GM19324 (cell line): ENCODE measurements at regions not wholly inside any gene's neighbourhood (a gene's known extent, or its start where the extent isn't known, plus 50 kb on each side); places are given as distances from the start of the nearest gene placed in this dataset.

Experiments used
- ATAC-seq: cut with Tn5 transposase; IDR thresholded peaks from one replicate; pipeline ENCODE4 v1.9.1; 2021; ENCODE audit warnings: mild to moderate bottlenecking, moderate library complexity; ENCODE audit not compliant: unreplicated experiment, low FRiP score

DNA sequence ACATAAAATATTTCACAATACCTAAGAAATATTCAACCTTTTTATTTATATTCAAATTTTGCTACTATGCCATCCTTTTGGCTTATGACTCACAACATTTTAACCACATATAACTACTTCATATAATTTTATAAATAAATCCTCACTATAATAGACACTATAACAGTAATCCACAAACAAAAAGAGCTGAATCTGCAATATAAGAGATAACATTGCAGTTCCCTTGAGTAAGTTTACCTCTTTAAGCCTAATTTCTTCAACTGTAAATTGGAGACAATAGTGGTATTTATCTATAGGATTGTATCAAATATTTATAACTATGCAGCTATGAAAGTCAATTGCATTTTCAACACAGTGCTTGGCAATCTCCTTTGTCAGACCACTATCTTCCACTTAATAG is 1084.5 kb downstream of the NR2F1-AS1 start:
- no peak for ATAC-seq

DNA sequence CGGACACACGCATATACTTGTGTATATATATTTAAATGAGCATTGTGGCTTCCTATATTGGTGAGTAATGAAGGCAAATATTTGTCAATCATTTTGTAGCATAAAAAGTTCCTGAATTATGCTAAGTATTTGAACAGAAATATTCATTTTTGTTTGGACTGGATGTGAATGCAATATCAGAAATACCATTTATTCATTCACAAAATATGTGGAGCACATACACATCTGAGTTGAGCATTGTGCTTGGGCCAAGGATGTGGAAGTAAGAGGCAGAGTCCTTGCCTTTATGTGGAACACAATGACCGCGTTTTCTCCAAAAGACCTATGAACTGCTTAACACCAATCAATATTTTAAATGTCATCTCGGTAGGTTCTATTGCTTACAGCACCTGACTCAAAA is 1086.5 kb downstream of the NR2F1-AS1 start:
- ATAC-seq = no peak

DNA sequence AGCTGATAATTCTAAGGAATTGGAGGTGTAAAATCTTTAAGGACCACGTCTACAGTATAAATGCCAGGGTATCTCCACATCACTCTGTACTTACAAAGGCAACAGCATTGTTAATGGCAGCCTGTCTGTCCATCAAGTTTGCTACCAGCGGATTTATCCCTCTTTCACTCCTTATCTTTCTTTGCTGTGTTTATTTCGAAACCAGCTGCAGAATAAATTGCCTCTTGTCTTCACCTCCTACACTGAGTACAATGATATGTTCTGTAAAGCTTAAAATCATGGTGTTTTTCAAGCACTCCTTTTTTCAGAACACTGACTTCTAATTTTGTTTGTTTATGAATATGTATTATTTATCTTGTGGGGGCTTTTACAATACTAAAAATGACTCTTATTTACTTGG is 1088.1 kb downstream of the NR2F1-AS1 start:
- ATAC-seq = no peak

DNA sequence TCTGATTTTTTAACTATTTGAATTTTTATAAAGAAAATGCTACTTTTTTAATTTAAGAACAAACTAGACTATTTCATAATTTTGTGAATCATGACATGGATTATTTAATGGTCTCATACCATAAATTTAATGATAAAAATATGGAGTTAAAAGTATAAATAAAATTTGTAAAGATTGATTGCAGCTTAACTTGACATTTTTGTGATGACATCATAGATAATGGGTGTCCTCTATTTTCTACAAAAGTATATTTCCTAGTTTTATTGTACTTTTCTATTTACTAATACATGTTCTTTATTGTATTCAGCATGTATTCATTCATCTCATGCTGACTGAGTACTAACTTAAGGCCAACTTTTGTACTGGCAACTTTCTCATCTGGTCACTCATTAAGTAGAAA is 1096.5 kb downstream of the NR2F1-AS1 start:
- ATAC-seq = no peak

DNA sequence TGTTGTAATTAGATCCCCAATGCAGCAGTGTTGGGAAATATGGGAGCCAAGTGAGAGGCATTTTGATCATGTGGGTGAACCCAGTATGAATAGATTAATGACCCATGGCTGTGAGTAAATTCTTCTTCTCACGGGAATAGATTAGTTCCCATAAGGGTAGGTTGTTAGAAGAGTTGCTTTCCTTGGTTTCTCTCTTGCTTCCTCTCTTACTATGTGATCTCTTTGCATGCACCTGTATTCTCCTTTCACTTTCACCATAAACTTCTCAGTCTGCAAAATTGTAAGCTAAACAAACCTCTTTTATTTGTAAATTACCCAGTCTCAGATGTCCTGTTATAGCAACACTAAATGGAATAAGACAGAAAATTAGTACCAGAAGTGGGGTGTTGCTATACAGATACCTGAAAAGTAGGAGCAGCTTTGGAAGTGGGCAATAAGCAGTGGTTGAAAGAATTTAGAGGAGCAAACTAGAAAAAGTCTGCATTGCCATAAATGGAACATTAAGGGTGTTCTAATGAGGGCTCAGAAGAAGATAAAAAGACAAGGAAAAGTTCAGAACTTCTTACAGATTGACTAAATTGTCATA is 1090.0 kb upstream of the ARRDC3 start:
- ATAC-seq = no peak

DNA sequence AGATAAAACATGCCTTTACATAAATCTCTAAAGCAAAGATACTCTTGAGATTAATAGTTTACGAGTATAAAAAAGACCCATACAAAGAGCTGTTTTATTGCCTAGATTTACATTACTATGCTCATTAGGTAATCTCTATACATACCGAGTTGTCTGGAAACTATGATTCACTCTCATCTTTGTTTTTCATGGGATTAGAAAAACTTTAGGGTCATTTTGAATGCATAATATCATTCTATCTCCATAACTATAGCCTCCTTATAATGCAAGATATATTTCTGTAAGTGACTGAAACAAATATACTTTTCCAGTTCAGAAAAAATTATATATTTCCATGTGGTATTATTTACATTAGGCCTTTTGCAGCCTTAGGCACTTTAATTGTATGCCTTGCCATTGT is 1088.7 kb upstream of the ARRDC3 start:
- no peak for ATAC-seq

DNA sequence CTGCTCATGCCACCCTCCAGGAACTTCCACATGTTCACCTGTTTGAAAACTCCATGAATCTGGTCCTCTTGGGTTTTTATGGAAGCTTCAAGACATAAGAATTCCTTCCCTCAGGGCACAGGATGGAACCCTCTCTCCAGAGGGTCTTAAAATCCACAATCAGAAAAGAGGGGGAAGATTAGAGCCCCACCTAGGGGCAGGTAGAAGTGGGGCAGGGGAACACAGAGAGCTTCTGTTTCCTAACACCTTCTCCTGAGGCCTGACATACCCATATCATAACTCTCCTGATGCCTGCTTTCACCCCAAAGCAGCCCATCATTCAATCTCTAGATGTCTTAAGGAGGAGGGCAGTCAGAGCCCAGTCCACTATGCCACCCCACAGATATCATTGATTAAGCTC is 1087.7 kb upstream of the ARRDC3 start:
- no peak for ATAC-seq

DNA sequence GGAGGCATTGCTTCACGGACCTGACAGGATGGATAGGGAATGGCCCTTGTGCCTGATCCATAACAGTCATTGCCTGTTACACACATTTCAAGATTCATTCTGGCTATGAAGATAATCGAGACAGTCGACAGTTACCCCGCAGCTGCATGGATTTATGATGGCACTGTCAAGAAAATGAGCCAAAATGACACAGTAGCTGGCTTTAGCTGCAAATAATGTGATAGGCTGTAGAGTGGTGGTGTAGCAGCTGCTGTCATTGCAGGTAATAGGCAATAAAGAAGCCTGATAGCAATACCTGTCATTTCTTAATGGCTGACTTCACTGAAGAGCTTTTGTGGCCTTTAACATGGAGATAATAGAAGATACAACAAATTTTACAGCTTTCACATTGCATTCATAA is 1085.2 kb upstream of the ARRDC3 start:
- no peak for ATAC-seq

DNA sequence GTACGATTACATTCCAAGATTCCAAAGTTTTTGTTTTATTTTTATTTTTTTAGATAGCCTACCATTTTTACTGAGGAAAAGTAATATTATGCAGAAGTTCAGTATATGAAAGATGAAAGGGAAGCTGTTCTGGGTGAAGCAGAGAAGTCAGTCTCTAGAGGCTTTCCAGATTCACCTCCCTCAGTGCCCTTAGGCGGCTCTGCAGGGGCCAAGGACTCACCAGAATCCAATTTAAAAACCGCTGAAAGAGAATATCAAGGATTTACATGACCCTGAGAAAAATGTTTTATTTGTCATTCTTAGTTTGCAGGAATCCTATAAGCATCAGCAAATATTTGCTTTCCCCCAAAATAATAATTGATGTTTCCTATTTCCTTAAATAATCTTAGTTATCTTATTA is 1084.6 kb upstream of the ARRDC3 start:
- no peak for ATAC-seq

DNA sequence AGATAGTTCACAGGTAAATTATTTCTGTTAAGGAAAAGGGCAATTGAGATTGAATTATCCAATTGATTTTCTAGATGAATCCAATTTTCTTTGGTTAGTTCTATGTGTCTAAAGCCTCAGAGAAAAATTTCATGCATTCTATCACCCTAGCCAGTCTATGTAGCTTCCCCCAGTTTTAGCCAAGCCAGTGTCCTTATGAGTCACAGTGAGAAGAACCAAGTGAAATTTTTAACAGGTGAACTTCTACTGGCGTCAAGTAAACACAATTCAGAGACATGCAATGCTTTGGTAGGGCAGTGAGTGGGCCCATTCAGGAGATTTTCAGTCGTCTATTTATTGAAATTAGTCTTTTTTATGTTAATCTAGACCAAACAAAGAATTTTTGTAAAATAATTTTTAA is 1077.4 kb upstream of the ARRDC3 start:
- no peak for ATAC-seq

DNA sequence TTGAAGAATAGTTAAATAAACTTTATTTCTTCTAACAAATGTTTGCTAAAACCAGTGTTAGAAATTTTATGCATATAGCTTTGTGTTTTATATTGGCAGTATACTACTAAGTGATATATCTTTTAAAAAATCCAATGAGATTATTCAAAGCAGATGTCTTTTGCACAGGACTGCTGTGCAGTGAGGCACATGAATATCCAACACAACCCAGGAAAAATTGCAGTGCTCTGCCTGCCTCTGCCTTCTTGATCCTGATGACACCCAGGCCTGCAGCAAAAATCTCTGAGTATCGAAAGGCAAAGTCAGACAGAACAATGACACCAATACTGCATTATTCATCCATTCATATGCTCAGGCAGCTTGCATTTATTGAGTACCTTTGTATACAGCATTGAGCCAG is 1076.5 kb upstream of the ARRDC3 start:
- no peak for ATAC-seq

DNA sequence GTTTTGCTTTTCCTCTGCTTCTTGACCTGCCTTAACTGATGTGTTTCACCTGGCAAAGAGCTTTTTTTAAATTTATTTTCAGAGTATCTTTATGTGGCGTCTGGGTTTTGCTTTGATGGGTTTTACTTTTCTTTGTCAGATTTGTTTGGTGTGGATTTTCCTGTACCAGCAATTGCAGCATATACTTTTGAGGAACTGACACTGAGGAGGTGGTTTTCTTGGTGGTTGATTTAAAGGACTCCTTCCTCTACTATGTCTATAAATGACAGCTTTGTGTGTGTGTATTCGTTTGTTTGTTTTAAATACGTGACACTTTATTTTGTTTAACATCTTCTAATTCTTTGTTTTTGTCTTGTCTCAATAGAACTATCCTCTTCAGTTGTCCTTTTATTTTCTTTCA is 1071.9 kb upstream of the ARRDC3 start:
- ATAC-seq = no peak

DNA sequence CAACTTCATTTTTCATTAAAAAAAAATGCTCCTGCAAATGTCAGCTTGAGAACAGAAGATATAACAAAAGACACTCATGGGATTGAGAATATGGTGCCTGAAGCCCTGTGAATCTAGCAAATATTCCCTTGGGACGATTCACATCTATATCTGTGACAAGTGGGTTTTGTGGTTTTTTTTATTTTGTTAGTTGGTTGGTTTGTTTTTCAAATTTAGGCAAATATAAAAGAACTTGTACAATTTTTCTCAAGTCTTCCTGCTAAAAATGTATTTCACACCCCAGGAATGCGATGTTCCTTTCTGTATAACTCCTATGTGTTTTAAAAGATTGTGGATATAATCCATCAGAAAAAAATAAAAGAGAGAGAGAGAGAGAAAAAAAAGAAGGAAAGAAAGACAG is 1061.8 kb upstream of the ARRDC3 start:
- ATAC-seq = no peak

DNA sequence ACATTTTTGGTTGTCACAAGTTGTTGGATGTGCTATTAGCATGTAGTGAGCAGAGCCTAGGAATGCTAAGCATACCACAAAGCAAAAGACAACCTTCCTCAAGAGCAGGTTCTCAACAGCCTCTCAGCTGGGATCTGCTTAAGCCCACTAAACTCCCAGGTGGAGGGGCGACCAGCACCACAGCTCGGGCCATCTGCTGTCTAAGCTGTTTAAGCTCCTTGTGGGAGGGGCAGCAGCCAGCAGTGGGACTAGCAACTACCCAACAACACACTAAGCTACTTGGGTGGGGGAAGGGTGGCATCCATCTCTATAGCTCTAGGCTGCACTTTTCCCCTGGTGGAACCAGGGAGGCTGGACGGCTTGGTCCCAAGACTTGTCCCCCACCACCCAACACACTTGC is 1052.7 kb upstream of the ARRDC3 start:
- no peak for ATAC-seq

DNA sequence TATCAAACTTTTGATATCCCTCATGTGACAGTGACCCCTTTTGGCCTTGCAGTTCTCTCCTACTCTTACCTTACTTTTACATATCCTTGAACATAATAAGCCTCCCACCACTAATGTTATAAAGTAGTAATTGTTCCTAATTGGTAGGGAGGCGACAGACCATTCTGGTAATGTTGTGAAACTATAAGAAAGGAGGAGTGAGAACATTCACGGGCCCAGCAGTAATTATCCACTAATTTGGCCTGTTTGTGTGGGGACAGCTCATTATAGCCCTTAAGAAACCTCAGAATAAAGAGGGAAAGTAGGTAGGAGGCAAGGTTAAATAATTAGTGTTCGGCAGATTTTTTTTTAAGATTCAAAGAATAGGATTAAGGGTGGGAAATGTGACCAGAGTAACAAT is 1046.5 kb upstream of the ARRDC3 start:
- no peak for ATAC-seq

DNA sequence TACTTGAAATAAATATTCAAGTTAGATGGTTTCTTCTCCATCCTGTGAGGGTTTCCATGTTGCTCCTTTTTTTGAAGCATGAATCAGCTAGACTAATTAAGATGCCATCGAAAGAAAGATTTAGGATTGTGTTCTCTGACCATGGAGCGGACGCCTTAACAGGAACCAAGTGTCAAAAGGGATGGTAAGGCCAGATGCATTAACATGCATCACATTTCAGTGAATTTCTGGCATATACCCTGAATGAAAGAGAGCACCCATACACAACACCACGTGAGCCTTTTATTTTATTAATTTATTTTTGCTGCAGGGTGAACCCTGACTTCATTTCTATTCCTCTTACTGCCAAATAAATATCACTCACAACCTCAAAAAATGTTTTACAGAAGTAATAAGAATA is 1045.3 kb upstream of the ARRDC3 start:
- ATAC-seq = no peak

DNA sequence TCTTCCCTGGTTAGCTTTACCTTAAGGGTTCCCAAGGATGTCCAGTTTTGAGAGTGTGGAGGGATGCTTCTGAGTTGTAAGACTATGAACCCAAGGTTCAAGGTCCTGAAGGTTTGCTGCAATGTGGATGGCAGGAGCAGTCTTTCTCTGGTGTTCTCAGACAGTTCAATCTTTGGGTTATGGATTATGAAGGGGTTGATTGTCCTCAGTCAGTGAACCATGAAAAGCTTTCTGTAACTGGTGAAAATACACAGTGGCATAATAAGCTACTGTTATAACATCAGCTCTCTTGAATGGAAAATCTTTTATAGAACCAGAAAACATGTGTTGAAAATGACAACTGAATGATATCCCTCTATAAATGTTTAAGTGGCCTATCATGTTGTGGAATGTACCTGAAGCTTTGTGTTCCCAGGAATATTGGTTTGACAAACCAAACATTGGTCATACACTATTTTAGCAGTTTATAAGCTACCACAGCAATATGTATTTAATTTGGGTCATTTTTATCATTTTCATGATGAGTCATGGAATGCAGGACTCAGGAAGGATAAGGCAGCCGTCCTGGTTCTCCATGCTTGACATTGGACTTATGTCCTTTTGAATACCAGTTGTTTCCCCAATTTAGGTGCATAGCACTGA is 1041.8 kb upstream of the ARRDC3 start:
- ATAC-seq = no peak

DNA sequence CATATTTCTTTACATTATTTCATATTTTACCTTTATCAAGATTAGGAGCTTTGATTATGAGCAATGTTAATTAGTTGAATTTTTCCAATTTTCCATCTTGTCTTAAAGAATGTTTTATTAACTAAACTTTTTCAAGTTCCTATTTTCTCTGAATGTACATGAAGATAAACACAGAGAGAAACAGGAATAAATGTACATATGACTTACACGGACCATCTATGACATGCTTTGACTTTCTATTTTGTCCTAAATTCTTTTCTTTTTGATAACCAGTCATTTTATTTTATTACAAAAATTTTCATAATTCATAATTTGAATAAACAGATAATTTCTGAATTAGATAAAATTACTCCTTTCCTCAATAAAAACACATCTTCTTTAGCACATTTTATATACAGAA is 1038.8 kb upstream of the ARRDC3 start:
- no peak for ATAC-seq

DNA sequence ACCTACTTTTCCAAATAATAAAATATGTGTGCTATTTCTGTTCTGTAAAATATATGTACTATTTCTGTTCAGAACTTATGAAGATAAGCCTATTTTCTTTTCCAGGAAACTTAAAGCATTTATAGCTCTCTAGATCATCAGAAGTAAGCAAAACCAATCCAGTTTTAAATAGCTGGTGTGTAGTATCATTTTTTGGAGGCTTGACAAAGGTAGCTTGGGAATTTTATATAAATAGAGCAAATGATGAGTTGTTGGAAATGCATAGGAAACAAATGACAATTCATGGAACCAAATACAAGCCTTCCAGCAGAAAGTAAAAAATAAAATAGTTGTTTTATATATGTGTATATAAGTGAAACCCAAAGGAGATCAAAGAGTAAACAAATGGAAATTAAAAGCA is 1038.1 kb upstream of the ARRDC3 start:
- ATAC-seq = no peak

DNA sequence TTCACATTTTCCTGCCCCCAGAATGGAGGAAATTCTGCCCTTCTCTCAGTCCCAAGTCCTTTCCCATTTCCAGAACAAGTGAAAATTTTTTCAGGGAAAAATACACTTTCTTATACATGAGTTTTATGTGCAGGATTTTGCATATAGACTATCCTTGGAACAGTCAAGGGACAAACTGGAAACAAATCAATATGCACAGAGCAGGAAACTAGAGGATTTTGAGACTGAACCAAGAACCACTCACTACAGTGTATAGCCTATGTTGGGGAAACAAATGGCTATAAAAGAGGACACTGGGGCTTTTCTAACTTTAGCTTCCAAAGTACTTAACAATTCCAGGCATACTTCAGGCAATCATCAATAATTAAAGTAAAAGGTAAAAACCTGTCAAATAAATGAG is 1036.1 kb upstream of the ARRDC3 start:
- no peak for ATAC-seq

DNA sequence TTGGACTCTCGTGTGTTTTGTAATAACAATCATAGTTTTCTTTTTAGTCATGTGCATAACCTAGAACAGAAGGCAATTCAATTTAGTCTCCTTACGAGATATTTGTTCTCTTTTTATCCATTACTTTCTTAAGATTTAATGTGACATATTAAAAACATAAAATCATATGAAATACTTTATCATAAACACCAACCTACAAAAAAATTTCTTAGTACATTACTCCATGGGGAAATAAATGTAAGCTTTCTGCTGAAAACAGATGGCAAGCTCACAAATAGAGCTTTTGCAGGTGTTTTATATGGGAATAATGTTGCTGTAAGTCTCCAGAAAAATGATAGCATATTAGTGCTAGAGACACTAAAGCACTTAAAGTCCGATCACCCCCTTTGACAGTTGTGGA is 1035.2 kb upstream of the ARRDC3 start:
- no peak for ATAC-seq

DNA sequence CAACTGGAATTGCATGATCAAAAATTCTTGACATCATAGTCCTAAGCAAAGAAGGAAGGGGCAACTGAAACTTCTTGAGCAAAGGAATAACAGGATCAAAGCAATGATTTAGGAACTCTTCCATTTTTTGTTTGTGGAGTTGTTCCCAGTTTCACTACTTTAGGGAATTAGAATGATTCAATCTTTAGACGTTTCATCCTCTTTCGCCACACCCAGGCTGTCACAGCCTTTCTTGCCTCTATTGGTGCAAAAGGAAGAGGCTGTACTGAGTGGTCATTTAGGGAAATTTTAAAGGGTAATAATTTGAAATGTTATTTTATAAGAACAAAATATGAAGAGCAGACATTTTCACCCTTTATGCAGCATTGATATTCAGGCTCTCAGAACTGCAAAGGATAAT is 1026.0 kb upstream of the ARRDC3 start:
- ATAC-seq = no peak
